H1 (cell line): ENCODE measurements at regions not wholly inside any gene's neighbourhood (a gene's known extent, or its start where the extent isn't known, plus 50 kb on each side); places are given as distances from the start of the nearest gene placed in this dataset.
A peak's percentile ranks its signal among the peaks of the same experiment; 100 is the strongest.
"Not testable (repeated sequence)": the region's sequence is repeated elsewhere in the genome, so short reads cannot be mapped to it uniquely, and the experiment has no call there.

Experiments used
- CTCF ChIA-PET: fragments of 300-600 bp; sonication (Branson Sonifier 250); formaldehyde crosslinking; loops from one replicate; lab custom pipeline; 2021; ENCODE audit not compliant: partially characterized antibody; lab: Charles Lee
- POLR2A ChIA-PET: fragments of 300-600 bp; sonication (Branson Sonifier 250); formaldehyde crosslinking; loops from one replicate; lab custom pipeline; 2021; ENCODE audit warnings: inconsistent platforms; ENCODE audit not compliant: partially characterized antibody; lab: Charles Lee
- DNase-seq, 2 experiments: peaks; one replicate each; pipeline versions ENCODE4 v3.0.0 to v3.0.0-alpha.2; 2010 to 2022; ENCODE audit warnings: low spot score in 2 of 2, low read depth in 1 of 2, mixed read lengths in 1 of 2
- FAIRE-seq: peaks from 2 replicates; lab custom pipeline; 2011; peaks lifted over from hg19 to GRCh38; lab: Jason Lieb, UNC
- H2AFZ ChIP-seq: 2 replicates; pipeline ENCODE4 v1.8.1; 2012; ENCODE audit warnings: low read length, inconsistent platforms
- H2AK5ac ChIP-seq: 2 replicates; pipeline ENCODE4 v1.6.1; 2013; ENCODE audit warnings: low read depth, low read length
- H2BK120ac ChIP-seq: replicated peaks from 2 replicates; pipeline ENCODE3; 2013; ENCODE audit warnings: low read depth, low read length, inconsistent platforms
- H2BK12ac ChIP-seq: 2 replicates; pipeline ENCODE4 v1.6.1; 2013; ENCODE audit warnings: low read depth, low read length
- H2BK15ac ChIP-seq: 2 replicates; pipeline ENCODE4 v1.6.1; 2013; ENCODE audit warnings: low read length
- H2BK20ac ChIP-seq: 2 replicates; pipeline ENCODE4 v1.6.1; 2013; ENCODE audit warnings: low read length
- H2BK5ac ChIP-seq: 2 replicates; pipeline ENCODE4 v1.6.1; 2013; ENCODE audit warnings: low read depth, low read length
- H3K14ac ChIP-seq: 2 replicates; pipeline ENCODE4 v1.6.1; 2013; ENCODE audit warnings: inconsistent platforms; ENCODE audit not compliant: insufficient read length
- H3K18ac ChIP-seq: 2 replicates; pipeline ENCODE4 v1.6.1; 2013; ENCODE audit warnings: low read length; ENCODE audit errors: extremely low read depth
- H3K23ac ChIP-seq: 2 replicates; pipeline ENCODE4 v1.6.1; 2013; ENCODE audit warnings: inconsistent platforms; ENCODE audit not compliant: insufficient read length
- H3K23me2 ChIP-seq: 2 replicates; pipeline ENCODE4 v1.6.1; 2013; ENCODE audit warnings: low read depth, low read length
- H3K27ac ChIP-seq: 2 replicates; pipeline ENCODE4 v1.6.1; 2011; ENCODE audit warnings: low read depth, low read length, inconsistent platforms
- H3K27me3 ChIP-seq, 4 experiments: replicated peaks in 1 of 4; 1 replicate in 1 of 4; 2 replicates in 3 of 4; pipeline versions ENCODE4 v1.6.1 to v1.8.1; 2011 to 2013; ENCODE audit warnings: low read length in 3 of 4, mild to moderate bottlenecking in 3 of 4, inconsistent platforms in 2 of 4, mixed read lengths in 2 of 4, moderate library complexity in 1 of 4; ENCODE audit not compliant: control insufficient read depth in 3 of 4, insufficient read depth in 3 of 4; ENCODE audit errors: extremely low read depth in 1 of 4
- H3K36me3 ChIP-seq, 4 experiments: 2 replicates each; pipeline versions ENCODE4 v1.6.1 to v1.8.1; 2011 to 2013; ENCODE audit warnings: mild to moderate bottlenecking in 4 of 4, low read length in 3 of 4, moderate library complexity in 2 of 4, control low read depth in 1 of 4, inconsistent platforms in 1 of 4; ENCODE audit not compliant: insufficient read depth in 4 of 4, control insufficient read depth in 2 of 4
- H3K4ac ChIP-seq: replicated peaks from 2 replicates; pipeline ENCODE3; 2013; ENCODE audit warnings: low read length, low read depth, mixed read lengths, inconsistent platforms; ENCODE audit not compliant: insufficient read length
- H3K4me1 ChIP-seq, 4 experiments: replicated peaks in 1 of 4; 1 replicate in 1 of 4; 2 replicates in 3 of 4; pipeline versions ENCODE4 v1.6.1 to v1.8.1; 2011 to 2013; ENCODE audit warnings: low read length in 3 of 4, inconsistent platforms in 2 of 4, mixed read lengths in 1 of 4; ENCODE audit not compliant: insufficient read depth in 4 of 4, control insufficient read depth in 3 of 4
- H3K4me2 ChIP-seq, 2 experiments: 2 replicates each; pipeline versions ENCODE4 v1.6.1 to v1.8.1; 2011 to 2013; ENCODE audit warnings: low read depth in 2 of 2, low read length in 2 of 2, control low read depth in 1 of 2, inconsistent platforms in 1 of 2, mild to moderate bottlenecking in 1 of 2; ENCODE audit not compliant: insufficient read depth in 1 of 2
- H3K4me3 ChIP-seq, 4 experiments: fragments of 200-600, 300-600 bp in 1 of 4; sonication (generic), shearing (Covaris generic), sonication (Bioruptor Twin) in 1 of 4; 2 replicates each; pipeline versions ENCODE4 v1.5.1 to v1.8.1; 2011 to 2016; ENCODE audit warnings: low read length in 4 of 4, low read depth in 3 of 4, control low read depth in 2 of 4, inconsistent platforms in 2 of 4, mild to moderate bottlenecking in 2 of 4, mixed read lengths in 1 of 4, moderate library complexity in 1 of 4; ENCODE audit not compliant: insufficient read depth in 2 of 4; ENCODE audit errors: extremely low read depth in 1 of 4
- H3K56ac ChIP-seq: replicated peaks from 2 replicates; pipeline ENCODE3; 2013; ENCODE audit warnings: low read depth, mild to moderate bottlenecking, mixed read lengths, low read length, inconsistent platforms; ENCODE audit not compliant: insufficient read length
- H3K79me1 ChIP-seq: 2 replicates; pipeline ENCODE4 v1.6.1; 2013; ENCODE audit warnings: low read depth, low read length, control low read depth
- H3K79me2 ChIP-seq, 2 experiments: 2 replicates each; pipeline versions ENCODE4 v1.6.1 to v1.8.1; 2012 to 2013; ENCODE audit warnings: low read length in 2 of 2, mild to moderate bottlenecking in 2 of 2, inconsistent platforms in 1 of 2; ENCODE audit not compliant: insufficient read depth in 2 of 2, control insufficient read depth in 1 of 2
- H3K9ac ChIP-seq, 4 experiments: replicated peaks in 1 of 4; 1 replicate in 1 of 4; 2 replicates in 3 of 4; pipeline versions ENCODE4 v1.6.1 to v1.8.1; 2011 to 2013; ENCODE audit warnings: low read depth in 3 of 4, low read length in 3 of 4, control low read depth in 2 of 4, mild to moderate bottlenecking in 2 of 4, moderate library complexity in 2 of 4, inconsistent platforms in 1 of 4; ENCODE audit errors: extremely low read depth in 1 of 4
- H3K9me3 ChIP-seq, 2 experiments: 2 replicates each; pipeline versions ENCODE4 v1.6.1 to v1.8.1; 2012 to 2013; ENCODE audit warnings: mild to moderate bottlenecking in 2 of 2, moderate library complexity in 2 of 2, control low read depth in 1 of 2, inconsistent platforms in 1 of 2, low read depth in 1 of 2, low read length in 1 of 2, mixed read lengths in 1 of 2; ENCODE audit not compliant: insufficient read depth in 2 of 2
- H4K20me1 ChIP-seq, 2 experiments: replicated peaks in 1 of 2; 2 replicates each; pipeline versions ENCODE3 to v1.8.1; 2011 to 2013; ENCODE audit warnings: inconsistent platforms in 2 of 2, low read length in 2 of 2, mild to moderate bottlenecking in 1 of 2; ENCODE audit not compliant: insufficient read depth in 2 of 2, control insufficient read depth in 1 of 2
- H4K5ac ChIP-seq: 2 replicates; pipeline ENCODE4 v1.6.1; 2013; ENCODE audit warnings: low read length, low read depth, mixed read lengths, inconsistent platforms; ENCODE audit not compliant: insufficient read length
- H4K8ac ChIP-seq: 2 replicates; pipeline ENCODE4 v1.8.0; 2013; ENCODE audit warnings: mild to moderate bottlenecking, moderate library complexity, low read length, inconsistent platforms; ENCODE audit not compliant: insufficient read depth; ENCODE audit errors: extremely low read depth
- H4K91ac ChIP-seq: replicated peaks from 2 replicates; pipeline ENCODE3; 2013; ENCODE audit warnings: low read length, mixed read lengths, inconsistent platforms; ENCODE audit not compliant: insufficient read length
- RAD21 ChIP-seq, 2 experiments: IDR thresholded peaks in 1 of 2; conservative IDR thresholded peaks in 1 of 2; 2 replicates each; pipeline ENCODE4 v1.6.1; 2011; ENCODE audit warnings: low read depth in 2 of 2, low read length in 2 of 2, improper control_type of control experiment in 1 of 2, inconsistent platforms in 1 of 2, mild to moderate bottlenecking in 1 of 2, moderate library complexity in 1 of 2
- WGBS, 2 experiments: shearing (Covaris generic) in 1 of 2; methylation state at CpG; one replicate each; pipeline versions ENCODE4 v1.1.6 to v1.1.7; 2013 to 2015; ENCODE audit warnings: low lambda C conversion rate in 2 of 2, mixed read lengths in 2 of 2, inconsistent platforms in 1 of 2, low coverage in 1 of 2, missing lambda C conversion rate in 1 of 2; ENCODE audit not compliant: insufficient replicate concordance in 2 of 2, insufficient coverage in 1 of 2, insufficient read length in 1 of 2; ENCODE audit errors: extremely low coverage in 1 of 2, missing lambda C conversion rate in 1 of 2; 5-methylcytosine and 5-hydroxymethylcytosine counted together
- TF ChIP-seq, protein P1 (sequence below), 3 experiments: IDR thresholded peaks; 1 replicate in 2 of 3; 2 replicates in 1 of 3; pipeline versions ENCODE4 v1.5.1 to v1.6.1; 2011; ENCODE audit warnings: low read length in 3 of 3, mild to moderate bottlenecking in 3 of 3, inconsistent platforms in 2 of 3, low read depth in 1 of 3, moderate library complexity in 1 of 3; ENCODE audit not compliant: insufficient read depth in 1 of 3; ENCODE audit errors: control extremely low read depth in 1 of 3

DNA sequence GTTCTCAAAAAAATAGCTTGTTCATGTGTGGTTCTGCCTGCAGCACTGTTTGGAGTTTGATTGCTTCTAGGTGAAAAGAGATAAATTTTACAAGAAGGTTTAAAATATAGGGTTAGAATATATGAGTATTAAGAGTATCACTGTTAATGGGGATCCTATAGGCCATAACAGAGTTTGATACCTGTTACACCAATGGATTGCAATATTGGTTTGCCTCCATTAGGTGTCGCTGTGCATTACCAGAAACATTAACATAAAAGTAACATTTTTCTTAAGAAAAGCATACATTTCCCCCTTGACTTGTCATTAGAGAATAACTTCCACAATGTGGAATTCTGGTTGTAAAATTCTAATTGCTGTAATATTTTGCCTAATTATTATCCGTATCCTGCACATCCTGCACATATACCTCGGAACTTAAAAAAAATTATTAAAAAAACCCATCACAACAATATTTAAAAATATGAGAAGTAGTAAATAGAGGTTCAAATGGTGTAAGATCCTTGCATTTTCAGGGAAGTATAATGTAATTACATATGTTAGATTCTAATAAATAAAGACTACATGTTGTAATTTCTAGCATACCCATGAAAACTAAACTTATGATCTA lies 63.0 kb downstream of the CYP4A11 start:
- H4K8ac ChIP-seq, H3K18ac ChIP-seq, H3K79me1 ChIP-seq, H3K27me3 ChIP-seq, H2BK12ac ChIP-seq, H3K79me2 ChIP-seq, H3K9me3 ChIP-seq, H3K4me3 ChIP-seq, H2AFZ ChIP-seq, H3K14ac ChIP-seq, H2BK15ac ChIP-seq, H3K27ac ChIP-seq, H3K4me1 ChIP-seq, H2BK20ac ChIP-seq, H3K23ac ChIP-seq, POLR2A ChIA-PET, H4K20me1 ChIP-seq, DNase-seq, H3K4me2 ChIP-seq, H3K36me3 ChIP-seq, H4K5ac ChIP-seq, H3K4ac ChIP-seq, H2AK5ac ChIP-seq, H3K23me2 ChIP-seq, H3K56ac ChIP-seq, H2BK5ac ChIP-seq, H3K9ac ChIP-seq, H2BK120ac ChIP-seq, H4K91ac ChIP-seq: not testable (repeated sequence)
- WGBS, 2 experiments, result 29% methylated on average over 3 of the region's 3 CpGs; no CpG with 5 or more reads in 1 of the 2 experiments
- TF ChIP-seq, protein P1, sequence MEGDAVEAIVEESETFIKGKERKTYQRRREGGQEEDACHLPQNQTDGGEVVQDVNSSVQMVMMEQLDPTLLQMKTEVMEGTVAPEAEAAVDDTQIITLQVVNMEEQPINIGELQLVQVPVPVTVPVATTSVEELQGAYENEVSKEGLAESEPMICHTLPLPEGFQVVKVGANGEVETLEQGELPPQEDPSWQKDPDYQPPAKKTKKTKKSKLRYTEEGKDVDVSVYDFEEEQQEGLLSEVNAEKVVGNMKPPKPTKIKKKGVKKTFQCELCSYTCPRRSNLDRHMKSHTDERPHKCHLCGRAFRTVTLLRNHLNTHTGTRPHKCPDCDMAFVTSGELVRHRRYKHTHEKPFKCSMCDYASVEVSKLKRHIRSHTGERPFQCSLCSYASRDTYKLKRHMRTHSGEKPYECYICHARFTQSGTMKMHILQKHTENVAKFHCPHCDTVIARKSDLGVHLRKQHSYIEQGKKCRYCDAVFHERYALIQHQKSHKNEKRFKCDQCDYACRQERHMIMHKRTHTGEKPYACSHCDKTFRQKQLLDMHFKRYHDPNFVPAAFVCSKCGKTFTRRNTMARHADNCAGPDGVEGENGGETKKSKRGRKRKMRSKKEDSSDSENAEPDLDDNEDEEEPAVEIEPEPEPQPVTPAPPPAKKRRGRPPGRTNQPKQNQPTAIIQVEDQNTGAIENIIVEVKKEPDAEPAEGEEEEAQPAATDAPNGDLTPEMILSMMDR (IDR thresholded peaks at IDR 0.05; ENCODE audit: control extremely low read depth in 1 of 3, insufficient read depth in 1 of 3, low read depth in 1 of 3, low read length in 3 of 3), result peak in 2 of 3 experiments; percentile 16 to 26; a peak in 2 of 4 replicates
- peak; percentile 35 to 39 for TF ChIP-seq RAD21 (IDR thresholded peaks at IDR 0.05 in 1 of 2, conservative IDR thresholded peaks at IDR 0.05 in 1 of 2; ENCODE audit: low read depth in 2 of 2, low read length in 2 of 2)
- peak; percentile 96 for FAIRE-seq
- CTCF ChIA-PET, result interaction anchor here (1.1 to 1.2 kb wide), 2 partner anchors 124 to 145 kb away, joined by 3 to 4 read pairs; partner anchors contain the start of gene CYP4X1
